ENCODE measurements at regions not wholly inside any gene's neighbourhood (a gene's known extent, or its start where the extent isn't known, plus 50 kb on each side); places are given as distances from the start of the nearest gene placed in this dataset.

GRCh38 chr2:194824450-194824849, 832.6 kb upstream of the SLC39A10 start:
- H3K9me3 ChIP-seq (ENCODE audit: insufficient read depth, low read length), result no peaks in the 10 kb centered on the region
- H3K79me2 ChIP-seq (ENCODE audit: low read length), result no peaks in the 10 kb centered on the region
- H3K4me2 ChIP-seq (ENCODE audit: low read length), result no peak overlapping the region
- no peak overlapping the region for H3K4me3 ChIP-seq (ENCODE audit: low read length)
- H3K36me3 ChIP-seq (replicated peaks; ENCODE audit: low read depth, low read length), result no peaks in the 10 kb centered on the region
- TF ChIP-seq CTCF (IDR thresholded peaks at IDR 0.05; ENCODE audit: low read depth, low read length), result no peak
- no peak for TF ChIP-seq EZH2phosphoT487 (IDR thresholded peaks at IDR 0.05; ENCODE audit: low read depth)
- H2AFZ ChIP-seq (ENCODE audit: low read depth, low read length), result no peak overlapping the region
- H3K4me1 ChIP-seq (ENCODE audit: low read length), result no peaks in the 10 kb centered on the region
- no peak overlapping the region for H3K27ac ChIP-seq (ENCODE audit: low read length)
- no peaks in the 10 kb centered on the region for H4K20me1 ChIP-seq (ENCODE audit: insufficient read depth, low read length)
- H3K9ac ChIP-seq (ENCODE audit: low read length), result no peak overlapping the region
- H3K27me3 ChIP-seq (ENCODE audit: low read depth, low read length), result no peaks in the 10 kb centered on the region

- Histone ChIP-seq H4K20me1 (ENCODE audit: insufficient read depth, low read length) (no peaks in the 10 kb centered on the region), H3K9ac (ENCODE audit: low read length) (no peak overlapping the region), H3K9me3 (ENCODE audit: insufficient read depth, low read length) (no peaks in the 10 kb centered on the region), H3K27ac (ENCODE audit: low read length) (no peak overlapping the region), H3K4me1 (ENCODE audit: low read length) (no peaks in the 10 kb centered on the region), H2AFZ (ENCODE audit: low read depth, low read length) (no peak overlapping the region), H3K27me3 (ENCODE audit: low read depth, low read length) (no peaks in the 10 kb centered on the region), H3K36me3 (replicated peaks; ENCODE audit: low read depth, low read length) (no peaks in the 10 kb centered on the region), H3K79me2 (ENCODE audit: low read length) (no peaks in the 10 kb centered on the region), H3K4me2 (ENCODE audit: low read length) (no peak overlapping the region), H3K4me3 (ENCODE audit: low read length) (no peak overlapping the region)
- TF ChIP-seq CTCF (IDR thresholded peaks at IDR 0.05; ENCODE audit: low read depth, low read length) (no peak), EZH2phosphoT487 (IDR thresholded peaks at IDR 0.05; ENCODE audit: low read depth) (no peak)
Measured at GRCh38 chr2:194822657-194823056, 834.4 kb upstream of the SLC39A10 start.

GRCh38 chr2:194822097-194822496, 834.9 kb upstream of the SLC39A10 start:
- H3K36me3 ChIP-seq (replicated peaks; ENCODE audit: low read depth, low read length), result no peaks in the 10 kb centered on the region

GRCh38 chr2:194819367-194819766, 837.7 kb upstream of the SLC39A10 start:
- no peaks in the 10 kb centered on the region for H3K27me3 ChIP-seq (ENCODE audit: low read depth, low read length)
- no peaks in the 10 kb centered on the region for H3K36me3 ChIP-seq (replicated peaks; ENCODE audit: low read depth, low read length)
- no peak overlapping the region for H3K9ac ChIP-seq (ENCODE audit: low read length)
- TF ChIP-seq EZH2phosphoT487 (IDR thresholded peaks at IDR 0.05; ENCODE audit: low read depth) (no peak), CTCF (IDR thresholded peaks at IDR 0.05; ENCODE audit: low read depth, low read length) (peak; percentile 66)
- no peaks in the 10 kb centered on the region for H3K4me1 ChIP-seq (ENCODE audit: low read length)
- no peaks in the 10 kb centered on the region for H3K9me3 ChIP-seq (ENCODE audit: insufficient read depth, low read length)
- H3K4me3 ChIP-seq (ENCODE audit: low read length), result no peak overlapping the region
- no peaks in the 10 kb centered on the region for H4K20me1 ChIP-seq (ENCODE audit: insufficient read depth, low read length)
- H3K79me2 ChIP-seq (ENCODE audit: low read length), result no peaks in the 10 kb centered on the region
- H3K27ac ChIP-seq (ENCODE audit: low read length), result no peak overlapping the region
- no peak overlapping the region for H3K4me2 ChIP-seq (ENCODE audit: low read length)
- no peak overlapping the region for H2AFZ ChIP-seq (ENCODE audit: low read depth, low read length)

More at GRCh38 chr2:194822097-194822496, 834.9 kb upstream of the SLC39A10 start:
- no peak overlapping the region for H3K4me2 ChIP-seq (ENCODE audit: low read length)
- no peak overlapping the region for H3K27ac ChIP-seq (ENCODE audit: low read length)
- H2AFZ ChIP-seq (ENCODE audit: low read depth, low read length), result no peak overlapping the region
- no peaks in the 10 kb centered on the region for H3K9me3 ChIP-seq (ENCODE audit: insufficient read depth, low read length)
- no peaks in the 10 kb centered on the region for H3K4me1 ChIP-seq (ENCODE audit: low read length)
- H4K20me1 ChIP-seq (ENCODE audit: insufficient read depth, low read length), result no peaks in the 10 kb centered on the region
- TF ChIP-seq EZH2phosphoT487 (IDR thresholded peaks at IDR 0.05; ENCODE audit: low read depth) (no peak), CTCF (IDR thresholded peaks at IDR 0.05; ENCODE audit: low read depth, low read length) (no peak)
- no peaks in the 10 kb centered on the region for H3K27me3 ChIP-seq (ENCODE audit: low read depth, low read length)
- H3K79me2 ChIP-seq (ENCODE audit: low read length), result no peaks in the 10 kb centered on the region
- no peak overlapping the region for H3K4me3 ChIP-seq (ENCODE audit: low read length)
- no peak overlapping the region for H3K9ac ChIP-seq (ENCODE audit: low read length)
